ENCODE measurements at regions not wholly inside any gene's neighbourhood (a gene's known extent, or its start where the extent isn't known, plus 50 kb on each side); places are given as distances from the start of the nearest gene placed in this dataset.

GRCh38 chr1:56194701-56195300 is 384.6 kb downstream of the PLPP3 start:
- TF ChIP-seq ERF (CRISPR knock-in tag; IDR thresholded peaks at IDR 0.05) (no peak), NR2F1 (CRISPR knock-in tag; IDR thresholded peaks at IDR 0.05) (no peak), MXD4 (CRISPR knock-in tag; IDR thresholded peaks at IDR 0.05) (no peak), POLR2A (IDR thresholded peaks at IDR 0.05; ENCODE audit: insufficient read depth in 1 of 2, low read depth in 2 of 2, low read length in 2 of 2) (no peak), SRSF9 (IDR thresholded peaks at IDR 0.05; ENCODE audit: borderline replicate concordance, insufficient read depth, low read depth, low read length, poor library complexity, severe bottlenecking) (no peak), ZNF512 (CRISPR knock-in tag; IDR thresholded peaks at IDR 0.05) (no peak), POLR2G (IDR thresholded peaks at IDR 0.05; ENCODE audit: low read depth, low read length) (no peak), ZNF317 (CRISPR knock-in tag; IDR thresholded peaks at IDR 0.05) (no peak), HIVEP1 (CRISPR knock-in tag; IDR thresholded peaks at IDR 0.05) (no peak), ZNF496 (CRISPR knock-in tag; IDR thresholded peaks at IDR 0.05; ENCODE audit: insufficient replicate concordance) (no peak), SP1 (IDR thresholded peaks at IDR 0.05) (no peak), SP1 (CRISPR knock-in tag; IDR thresholded peaks at IDR 0.05) (no peak), CEBPG (CRISPR knock-in tag; IDR thresholded peaks at IDR 0.05) (no peak), NFIC (IDR thresholded peaks at IDR 0.05; ENCODE audit: low read length) (no peak), CTCF (CRISPR knock-in tag; IDR thresholded peaks at IDR 0.05) (no peak)
